ENCODE measurements at regions not wholly inside any gene's neighbourhood (a gene's known extent, or its start where the extent isn't known, plus 50 kb on each side); places are given as distances from the start of the nearest gene placed in this dataset.

DNA sequence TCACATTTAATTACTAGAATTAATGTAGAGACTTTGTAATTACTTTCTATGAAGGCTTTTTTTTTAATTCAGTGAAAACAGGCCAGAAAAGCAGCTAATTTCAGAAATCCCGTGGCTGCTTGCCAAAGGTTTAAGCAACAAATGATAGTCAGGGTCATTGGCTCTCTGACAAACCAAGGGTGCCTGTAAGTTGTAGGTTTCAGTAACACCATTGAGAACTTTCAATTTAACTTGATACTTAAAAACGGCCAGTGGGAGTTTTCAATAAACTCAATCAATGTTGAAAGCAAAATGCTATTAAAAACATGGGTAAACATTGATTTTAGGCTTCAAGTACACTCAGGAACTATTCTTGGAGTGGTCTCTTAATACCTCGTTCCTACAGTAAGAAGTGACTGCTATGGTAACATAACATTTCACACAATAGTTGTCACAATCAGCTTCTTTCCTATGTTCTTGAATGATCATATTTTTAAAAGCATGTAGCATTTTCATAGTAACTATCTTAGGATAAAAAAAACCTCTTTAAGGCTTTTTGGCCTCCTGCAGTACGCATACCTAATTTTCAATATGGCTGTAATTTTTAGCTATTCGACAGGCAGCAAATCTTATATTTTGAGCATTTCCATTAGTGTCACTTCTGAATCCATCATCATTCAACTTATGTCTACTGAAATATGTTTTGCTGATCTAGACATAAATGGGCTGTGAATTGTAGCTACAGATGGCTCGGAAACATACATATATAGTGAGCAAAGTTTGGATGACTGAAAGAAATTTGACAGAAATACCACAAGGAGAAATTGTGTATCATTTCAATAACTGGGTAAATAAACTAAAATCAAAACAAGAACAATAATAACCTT lies 592.1 kb upstream of the GBE1 start:
- TF ChIP-seq, protein P1, sequence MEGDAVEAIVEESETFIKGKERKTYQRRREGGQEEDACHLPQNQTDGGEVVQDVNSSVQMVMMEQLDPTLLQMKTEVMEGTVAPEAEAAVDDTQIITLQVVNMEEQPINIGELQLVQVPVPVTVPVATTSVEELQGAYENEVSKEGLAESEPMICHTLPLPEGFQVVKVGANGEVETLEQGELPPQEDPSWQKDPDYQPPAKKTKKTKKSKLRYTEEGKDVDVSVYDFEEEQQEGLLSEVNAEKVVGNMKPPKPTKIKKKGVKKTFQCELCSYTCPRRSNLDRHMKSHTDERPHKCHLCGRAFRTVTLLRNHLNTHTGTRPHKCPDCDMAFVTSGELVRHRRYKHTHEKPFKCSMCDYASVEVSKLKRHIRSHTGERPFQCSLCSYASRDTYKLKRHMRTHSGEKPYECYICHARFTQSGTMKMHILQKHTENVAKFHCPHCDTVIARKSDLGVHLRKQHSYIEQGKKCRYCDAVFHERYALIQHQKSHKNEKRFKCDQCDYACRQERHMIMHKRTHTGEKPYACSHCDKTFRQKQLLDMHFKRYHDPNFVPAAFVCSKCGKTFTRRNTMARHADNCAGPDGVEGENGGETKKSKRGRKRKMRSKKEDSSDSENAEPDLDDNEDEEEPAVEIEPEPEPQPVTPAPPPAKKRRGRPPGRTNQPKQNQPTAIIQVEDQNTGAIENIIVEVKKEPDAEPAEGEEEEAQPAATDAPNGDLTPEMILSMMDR (IDR thresholded peaks at IDR 0.05; ENCODE audit: insufficient read depth, low read length) = no peak
- no peak for TF ChIP-seq POLR2AphosphoS5 (IDR thresholded peaks at IDR 0.05; ENCODE audit: low read depth)
- no peak for TF ChIP-seq GABPA (IDR thresholded peaks at IDR 0.05; ENCODE audit: low read depth)
- TF ChIP-seq, protein P2, sequence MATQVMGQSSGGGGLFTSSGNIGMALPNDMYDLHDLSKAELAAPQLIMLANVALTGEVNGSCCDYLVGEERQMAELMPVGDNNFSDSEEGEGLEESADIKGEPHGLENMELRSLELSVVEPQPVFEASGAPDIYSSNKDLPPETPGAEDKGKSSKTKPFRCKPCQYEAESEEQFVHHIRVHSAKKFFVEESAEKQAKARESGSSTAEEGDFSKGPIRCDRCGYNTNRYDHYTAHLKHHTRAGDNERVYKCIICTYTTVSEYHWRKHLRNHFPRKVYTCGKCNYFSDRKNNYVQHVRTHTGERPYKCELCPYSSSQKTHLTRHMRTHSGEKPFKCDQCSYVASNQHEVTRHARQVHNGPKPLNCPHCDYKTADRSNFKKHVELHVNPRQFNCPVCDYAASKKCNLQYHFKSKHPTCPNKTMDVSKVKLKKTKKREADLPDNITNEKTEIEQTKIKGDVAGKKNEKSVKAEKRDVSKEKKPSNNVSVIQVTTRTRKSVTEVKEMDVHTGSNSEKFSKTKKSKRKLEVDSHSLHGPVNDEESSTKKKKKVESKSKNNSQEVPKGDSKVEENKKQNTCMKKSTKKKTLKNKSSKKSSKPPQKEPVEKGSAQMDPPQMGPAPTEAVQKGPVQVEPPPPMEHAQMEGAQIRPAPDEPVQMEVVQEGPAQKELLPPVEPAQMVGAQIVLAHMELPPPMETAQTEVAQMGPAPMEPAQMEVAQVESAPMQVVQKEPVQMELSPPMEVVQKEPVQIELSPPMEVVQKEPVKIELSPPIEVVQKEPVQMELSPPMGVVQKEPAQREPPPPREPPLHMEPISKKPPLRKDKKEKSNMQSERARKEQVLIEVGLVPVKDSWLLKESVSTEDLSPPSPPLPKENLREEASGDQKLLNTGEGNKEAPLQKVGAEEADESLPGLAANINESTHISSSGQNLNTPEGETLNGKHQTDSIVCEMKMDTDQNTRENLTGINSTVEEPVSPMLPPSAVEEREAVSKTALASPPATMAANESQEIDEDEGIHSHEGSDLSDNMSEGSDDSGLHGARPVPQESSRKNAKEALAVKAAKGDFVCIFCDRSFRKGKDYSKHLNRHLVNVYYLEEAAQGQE (IDR thresholded peaks at IDR 0.05; ENCODE audit: insufficient replicate concordance, low read depth) = no peak

All from HL-60 (cell line).